NCI-H1417 (cell line): ENCODE measurements at regions not wholly inside any gene's neighbourhood (a gene's known extent, or its start where the extent isn't known, plus 50 kb on each side); places are given as distances from the start of the nearest gene placed in this dataset.

ENCODE experiments used
- DNase-seq, 3 experiments: peaks; one replicate each; lab custom pipeline; 2025; lab: John Stamatoyannopoulos, UW

- DNase-seq: peak in 2 of 3 experiments; percentile 20 to 43
Observed at GRCh38 chr6:14436592-14437132, 319.1 kb downstream of the CD83 start.

GRCh38 chr6:14439419-14439818, 321.8 kb downstream of the CD83 start:
- no peak for DNase-seq

- no peak for DNase-seq
Observed at GRCh38 chr6:14440215-14440910, 322.8 kb downstream of the CD83 start.

- DNase-seq: peak; percentile 42 to 95 (median 73)
Observed at GRCh38 chr6:14440940-14441781, 323.6 kb downstream of the CD83 start.

GRCh38 chr6:14442242-14442641, 324.7 kb downstream of the CD83 start:
- DNase-seq: peak in 1 of 3 experiments; percentile 45

- peak in 2 of 3 experiments; percentile 10 to 24 for DNase-seq
Observed at GRCh38 chr6:14443629-14444268, 326.2 kb downstream of the CD83 start.

- peak in 1 of 3 experiments; percentile 22 for DNase-seq
Observed at GRCh38 chr6:14444295-14444972, 326.9 kb downstream of the CD83 start.

GRCh38 chr6:14447240-14447639, 329.7 kb downstream of the CD83 start:
- DNase-seq: no peak

- DNase-seq: no peak
Observed at GRCh38 chr6:14448246-14448645, 330.7 kb downstream of the CD83 start.

GRCh38 chr6:14450133-14450504, 332.5 kb downstream of the CD83 start:
- peak in 2 of 3 experiments; percentile 82 to 93 for DNase-seq

GRCh38 chr6:14450578-14450977, 333.0 kb downstream of the CD83 start:
- no peak for DNase-seq

GRCh38 chr6:14451594-14452374, 334.2 kb downstream of the CD83 start:
- no peak for DNase-seq

- DNase-seq: no peak
Observed at GRCh38 chr6:14452567-14453527, 335.3 kb downstream of the CD83 start.

- DNase-seq: peak in 1 of 3 experiments; percentile 11
Observed at GRCh38 chr6:14453712-14454472, 336.3 kb downstream of the CD83 start.

- DNase-seq: peak; percentile 34 to 56 (median 55)
Observed at GRCh38 chr6:14454473-14454775, 336.9 kb downstream of the CD83 start.

GRCh38 chr6:14455427-14455826, 337.9 kb downstream of the CD83 start:
- DNase-seq: no peak

- DNase-seq: no peak
Observed at GRCh38 chr6:14455876-14456648, 338.5 kb downstream of the CD83 start.

GRCh38 chr6:14456941-14457340, 339.4 kb downstream of the CD83 start:
- no peak for DNase-seq
